Spleen (tissue), 7 donors: ENCODE measurements at regions not wholly inside any gene's neighbourhood (a gene's known extent, or its start where the extent isn't known, plus 50 kb on each side); places are given as distances from the start of the nearest gene placed in this dataset.

ENCODE experiments used
- POLR2A ChIP-seq, 3 donors: fragments of 450-650 bp; IDR thresholded peaks; one replicate each; pipeline ENCODE4 v1.5.1; 2017; ENCODE audit warnings: antibody characterized with exemption in 3 of 3, mild to moderate bottlenecking in 1 of 3
- TF ChIP-seq, protein P1 (sequence below), 11 experiments: fragments of 200-600 bp in 7 of 11; fragments of 450-650 bp in 4 of 11; sonication (generic) in 4 of 11; IDR thresholded peaks in 8 of 11; conservative IDR thresholded peaks in 3 of 11; 1 replicate in 7 of 11; 2 replicates in 4 of 11; pipeline versions ENCODE4 v1.4.0 to v1.8.0; 2016 to 2021; ENCODE audit warnings: antibody characterized with exemption in 11 of 11, inconsistent platforms in 4 of 11, mild to moderate bottlenecking in 1 of 11
- donor health status: DM: no; HTN: no; CAD: no; lungs with moderate emphysema.
- donor health status: DM: no; HTN: no; CAD: no.
- donor health status: DM: no; HTN: no; CAD: no.

DNA sequence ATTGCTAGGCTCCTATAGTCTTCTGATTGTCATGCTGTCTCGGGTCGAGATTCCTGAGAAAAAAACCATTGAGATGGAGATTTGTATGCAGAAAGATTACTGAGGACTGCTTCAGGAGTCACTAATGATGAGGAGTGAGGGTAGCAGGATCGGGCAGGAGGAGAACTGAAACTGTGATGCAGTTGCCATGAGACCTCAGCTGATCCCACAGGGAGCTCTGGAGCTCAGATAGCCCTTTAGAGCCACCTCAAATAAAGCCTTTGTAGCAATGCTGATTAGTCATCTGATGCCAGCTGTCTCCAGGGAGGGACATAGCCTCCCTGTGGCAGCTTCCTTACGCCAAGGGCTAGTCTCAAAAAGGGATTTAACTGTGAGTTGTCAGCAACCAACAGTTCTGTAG is 256.9 kb downstream of the DMAC1 start:
- TF ChIP-seq, protein P1, sequence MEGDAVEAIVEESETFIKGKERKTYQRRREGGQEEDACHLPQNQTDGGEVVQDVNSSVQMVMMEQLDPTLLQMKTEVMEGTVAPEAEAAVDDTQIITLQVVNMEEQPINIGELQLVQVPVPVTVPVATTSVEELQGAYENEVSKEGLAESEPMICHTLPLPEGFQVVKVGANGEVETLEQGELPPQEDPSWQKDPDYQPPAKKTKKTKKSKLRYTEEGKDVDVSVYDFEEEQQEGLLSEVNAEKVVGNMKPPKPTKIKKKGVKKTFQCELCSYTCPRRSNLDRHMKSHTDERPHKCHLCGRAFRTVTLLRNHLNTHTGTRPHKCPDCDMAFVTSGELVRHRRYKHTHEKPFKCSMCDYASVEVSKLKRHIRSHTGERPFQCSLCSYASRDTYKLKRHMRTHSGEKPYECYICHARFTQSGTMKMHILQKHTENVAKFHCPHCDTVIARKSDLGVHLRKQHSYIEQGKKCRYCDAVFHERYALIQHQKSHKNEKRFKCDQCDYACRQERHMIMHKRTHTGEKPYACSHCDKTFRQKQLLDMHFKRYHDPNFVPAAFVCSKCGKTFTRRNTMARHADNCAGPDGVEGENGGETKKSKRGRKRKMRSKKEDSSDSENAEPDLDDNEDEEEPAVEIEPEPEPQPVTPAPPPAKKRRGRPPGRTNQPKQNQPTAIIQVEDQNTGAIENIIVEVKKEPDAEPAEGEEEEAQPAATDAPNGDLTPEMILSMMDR (IDR thresholded peaks at IDR 0.05 in 8 of 11, conservative IDR thresholded peaks at IDR 0.05 in 3 of 11) = no peak
- no peak for TF ChIP-seq POLR2A (IDR thresholded peaks at IDR 0.05)
